Panc1 (cell line): ENCODE measurements at regions not wholly inside any gene's neighbourhood (a gene's known extent, or its start where the extent isn't known, plus 50 kb on each side); places are given as distances from the start of the nearest gene placed in this dataset.

Source experiments
- CTCF ChIP-seq: fragments of 450-650 bp; IDR thresholded peaks from 2 replicates; pipeline ENCODE4 v1.5.1; 2017; ENCODE audit warnings: mild to moderate bottlenecking
- POLR2AphosphoS5 ChIP-seq: IDR thresholded peaks from 2 replicates; pipeline ENCODE4 v1.6.1; 2012; ENCODE audit warnings: mild to moderate bottlenecking, low read depth, low read length, moderate library complexity
- SIN3A ChIP-seq: IDR thresholded peaks from 2 replicates; pipeline ENCODE4 v1.6.1; 2012; ENCODE audit warnings: low read depth, mild to moderate bottlenecking, low read length, moderate library complexity, borderline replicate concordance; ENCODE audit not compliant: insufficient read depth
- TCF7L2 ChIP-seq: IDR thresholded peaks from 2 replicates; pipeline ENCODE4 v1.6.1; 2011; ENCODE audit warnings: mild to moderate bottlenecking, low read depth, low read length, inconsistent platforms

DNA sequence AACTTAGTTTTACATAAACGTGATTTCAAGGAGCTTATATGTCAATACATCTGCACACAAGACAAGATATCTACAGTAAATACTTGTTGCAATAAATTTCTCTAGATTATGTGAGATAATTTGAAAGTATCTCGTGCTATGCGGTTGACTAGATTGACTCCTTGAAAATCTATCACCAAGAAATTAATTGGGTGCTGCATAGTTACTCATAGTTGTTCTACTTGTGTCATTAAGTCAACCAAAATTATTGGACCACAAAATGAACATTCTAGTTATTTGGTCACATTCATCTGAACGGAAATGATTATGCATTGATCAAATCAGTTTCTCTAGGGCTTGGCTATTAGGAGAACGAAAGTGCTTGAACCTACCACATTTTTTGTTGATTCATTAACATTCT, 2291.5 kb downstream of the PCDH9 start:
- TF ChIP-seq SIN3A (no peak), CTCF (no peak), POLR2AphosphoS5 (no peak), TCF7L2 (no peak)
